NT2/D1 (cell line): ENCODE measurements at regions not wholly inside any gene's neighbourhood (a gene's known extent, or its start where the extent isn't known, plus 50 kb on each side); places are given as distances from the start of the nearest gene placed in this dataset.

Experiments
- SUZ12 ChIP-seq: IDR thresholded peaks from 2 replicates; pipeline ENCODE4 v1.6.1; 2011; ENCODE audit not compliant: insufficient read length, insufficient read depth; ENCODE audit errors: extremely low read depth
- YY1 ChIP-seq: IDR thresholded peaks from 2 replicates; pipeline ENCODE4 v1.6.1; 2011; ENCODE audit not compliant: insufficient read length, insufficient read depth
- ZNF274 ChIP-seq: IDR thresholded peaks from 2 replicates; pipeline ENCODE4 v1.6.1; 2011; ENCODE audit warnings: mild to moderate bottlenecking, low read depth, low read length

GRCh38 chr2:217152831-217153230 is 293.0 kb upstream of the TNP1 start:
- TF ChIP-seq ZNF274 = no peak
- no peak for TF ChIP-seq YY1
- TF ChIP-seq SUZ12 = no peak
